ENCODE measurements at regions not wholly inside any gene's neighbourhood (a gene's known extent, or its start where the extent isn't known, plus 50 kb on each side); places are given as distances from the start of the nearest gene placed in this dataset.
A peak's percentile ranks its signal among the peaks of the same experiment; 100 is the strongest.
"Not testable (repeated sequence)": the region's sequence is repeated elsewhere in the genome, so short reads cannot be mapped to it uniquely, and the experiment has no call there.

- DNase-seq, result no peak
Observed at GRCh38 chr6:140032189-140032588, 657.7 kb upstream of the CITED2 start.

- no peak for DNase-seq
Observed at GRCh38 chr6:140029551-140029950, 655.1 kb upstream of the CITED2 start.

GRCh38 chr6:140027219-140027618 is 652.8 kb upstream of the CITED2 start:
- no peak for DNase-seq

- DNase-seq, result no peak
Observed at GRCh38 chr6:140026546-140026945, 652.1 kb upstream of the CITED2 start.

- no peak for DNase-seq
Observed at GRCh38 chr6:140025171-140025570, 650.7 kb upstream of the CITED2 start.

- no peak for DNase-seq
Observed at GRCh38 chr6:140020207-140020791, 645.9 kb upstream of the CITED2 start.

GRCh38 chr6:140018588-140018987 is 644.1 kb upstream of the CITED2 start:
- DNase-seq, result no peak

GRCh38 chr6:140017470-140017869 is 643.0 kb upstream of the CITED2 start:
- DNase-seq, result no peak

- DNase-seq, result no peak
Observed at GRCh38 chr6:140012150-140012549, 637.7 kb upstream of the CITED2 start.

- no peak for DNase-seq
Observed at GRCh38 chr6:140011537-140011936, 637.1 kb upstream of the CITED2 start.

GRCh38 chr6:140009286-140009685 is 634.8 kb upstream of the CITED2 start:
- no peak for DNase-seq

- no peak for DNase-seq
Observed at GRCh38 chr6:140007525-140007924, 633.1 kb upstream of the CITED2 start.

- no peak for DNase-seq
Observed at GRCh38 chr6:140003217-140003616, 628.8 kb upstream of the CITED2 start.

GRCh38 chr6:140002396-140003022 is 628.1 kb upstream of the CITED2 start:
- no peak for DNase-seq

- no peak for DNase-seq
Observed at GRCh38 chr6:140001821-140002341, 627.4 kb upstream of the CITED2 start.

- DNase-seq, result no peak
Observed at GRCh38 chr6:140001005-140001404, 626.6 kb upstream of the CITED2 start.

GRCh38 chr6:139999661-140000060 is 625.2 kb upstream of the CITED2 start:
- DNase-seq, result not testable (repeated sequence)

- not testable (repeated sequence) for DNase-seq
Observed at GRCh38 chr6:139998478-139998877, 624.0 kb upstream of the CITED2 start.

- DNase-seq, result peak in 1 of 2 experiments; percentile 38
Observed at GRCh38 chr6:139996253-139996834, 621.9 kb upstream of the CITED2 start.

- no peak for DNase-seq
Observed at GRCh38 chr6:139994998-139995397, 620.5 kb upstream of the CITED2 start.

GRCh38 chr6:139990856-139991465 is 616.5 kb upstream of the CITED2 start:
- no peak for DNase-seq

- DNase-seq, result no peak
Observed at GRCh38 chr6:139990026-139990686, 615.7 kb upstream of the CITED2 start.

GRCh38 chr6:139988685-139989084 is 614.2 kb upstream of the CITED2 start:
- no peak for DNase-seq

All from NCI-H526 (cell line).